ENCODE measurements at regions not wholly inside any gene's neighbourhood (a gene's known extent, or its start where the extent isn't known, plus 50 kb on each side); places are given as distances from the start of the nearest gene placed in this dataset.

DNA sequence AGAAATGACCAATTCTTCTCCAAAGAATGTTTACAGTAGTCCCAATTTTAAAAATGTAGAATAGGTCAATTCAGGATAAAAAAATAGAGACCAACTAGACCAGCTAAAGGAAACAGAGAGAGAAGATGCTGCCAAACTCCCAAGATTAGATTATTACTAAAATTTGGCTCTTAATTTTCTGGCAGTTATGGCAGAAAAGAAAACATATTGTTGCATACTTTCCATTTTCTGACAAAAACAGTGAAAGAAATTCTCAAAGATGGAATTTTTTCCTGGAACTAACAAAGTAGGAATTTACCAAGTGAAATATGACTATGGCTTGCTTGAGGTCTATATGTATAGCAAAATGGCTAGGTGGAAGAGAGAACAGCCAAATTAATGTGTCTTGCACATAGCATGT lies 138.3 kb upstream of the STK17B start:
- TF ChIP-seq, protein P1, sequence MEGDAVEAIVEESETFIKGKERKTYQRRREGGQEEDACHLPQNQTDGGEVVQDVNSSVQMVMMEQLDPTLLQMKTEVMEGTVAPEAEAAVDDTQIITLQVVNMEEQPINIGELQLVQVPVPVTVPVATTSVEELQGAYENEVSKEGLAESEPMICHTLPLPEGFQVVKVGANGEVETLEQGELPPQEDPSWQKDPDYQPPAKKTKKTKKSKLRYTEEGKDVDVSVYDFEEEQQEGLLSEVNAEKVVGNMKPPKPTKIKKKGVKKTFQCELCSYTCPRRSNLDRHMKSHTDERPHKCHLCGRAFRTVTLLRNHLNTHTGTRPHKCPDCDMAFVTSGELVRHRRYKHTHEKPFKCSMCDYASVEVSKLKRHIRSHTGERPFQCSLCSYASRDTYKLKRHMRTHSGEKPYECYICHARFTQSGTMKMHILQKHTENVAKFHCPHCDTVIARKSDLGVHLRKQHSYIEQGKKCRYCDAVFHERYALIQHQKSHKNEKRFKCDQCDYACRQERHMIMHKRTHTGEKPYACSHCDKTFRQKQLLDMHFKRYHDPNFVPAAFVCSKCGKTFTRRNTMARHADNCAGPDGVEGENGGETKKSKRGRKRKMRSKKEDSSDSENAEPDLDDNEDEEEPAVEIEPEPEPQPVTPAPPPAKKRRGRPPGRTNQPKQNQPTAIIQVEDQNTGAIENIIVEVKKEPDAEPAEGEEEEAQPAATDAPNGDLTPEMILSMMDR (conservative IDR thresholded peaks at IDR 0.05) = no peak
- H3K79me2 ChIP-seq (ENCODE audit: insufficient read depth, low read length) = no peaks in the 10 kb centered on the region
- no peak overlapping the region for H3K18ac ChIP-seq (ENCODE audit: insufficient read length, low read depth, low read length)
- no peak for DNase-seq
- H2BK12ac ChIP-seq (ENCODE audit: insufficient read length, low read depth, low read length) = no peak overlapping the region
- no peak overlapping the region for H4K8ac ChIP-seq (replicated peaks; ENCODE audit: insufficient read length, low read depth, low read length)
- no peak overlapping the region for H3K9ac ChIP-seq (ENCODE audit: extremely low read depth, insufficient read length, low read length)
- Mint-ChIP-seq H3K36me3 (ENCODE audit: insufficient read depth in 1 of 3, low read depth in 3 of 3) (no peaks in the 10 kb centered on the region), H3K27me3 (ENCODE audit: low read depth) (no peaks in the 10 kb centered on the region), H3K4me3 (no peak overlapping the region), H3K9me3 (no peaks in the 10 kb centered on the region), H3K27ac (no peak overlapping the region), H3K4me1 (peaks cover 0 to 6% of the 10 kb centered on the region in 2 experiments; a peak in 2 of 4 replicates)
- H3K9me3 ChIP-seq (ENCODE audit: control insufficient read depth, low read depth, low read length) = no peaks in the 10 kb centered on the region
- no peak overlapping the region for H3T11ph ChIP-seq (ENCODE audit: low read length)
- H3K56ac ChIP-seq (ENCODE audit: insufficient read length, low read depth, low read length) = no peak overlapping the region
- H3K23me2 ChIP-seq (ENCODE audit: insufficient read length, low read depth, low read length, poor library complexity, severe bottlenecking) = no peaks in the 10 kb centered on the region
- H2BK120ac ChIP-seq (ENCODE audit: low read depth, low read length, poor library complexity, severe bottlenecking) = no peak overlapping the region
- no peak overlapping the region for H2BK20ac ChIP-seq (ENCODE audit: low read depth, low read length, poor library complexity, severe bottlenecking)
- no peak overlapping the region for H2AK5ac ChIP-seq (ENCODE audit: insufficient read length, low read length)
- H3K79me1 ChIP-seq (ENCODE audit: insufficient read depth, low read depth, low read length, poor library complexity, severe bottlenecking) = no peaks in the 10 kb centered on the region
- no peak overlapping the region for H3K27ac ChIP-seq (ENCODE audit: insufficient read length, low read depth, low read length)
- no peak overlapping the region for H2BK15ac ChIP-seq (ENCODE audit: low read depth, low read length)
- no peaks in the 10 kb centered on the region for H3K27me3 ChIP-seq (ENCODE audit: insufficient read depth, low read length)
- H3K4me2 ChIP-seq (ENCODE audit: insufficient read depth, insufficient read length, low read length) = no peak overlapping the region
- no peak overlapping the region for H2BK5ac ChIP-seq (ENCODE audit: insufficient read length, low read length)
- H2AFZ ChIP-seq (ENCODE audit: low read length) = no peak overlapping the region
- no peak overlapping the region for H3K23ac ChIP-seq (ENCODE audit: insufficient read length, low read depth, low read length)
- H3K4me1 ChIP-seq (ENCODE audit: insufficient read depth, low read length) = no peaks in the 10 kb centered on the region
- no peak overlapping the region for H4K5ac ChIP-seq (ENCODE audit: insufficient read length, low read depth, low read length)
- no peaks in the 10 kb centered on the region for H4K20me1 ChIP-seq (ENCODE audit: control insufficient read depth, insufficient read depth, insufficient read length)
- no peak overlapping the region for H4K91ac ChIP-seq (ENCODE audit: insufficient read length, low read depth, low read length)
- no peak overlapping the region for H3K4ac ChIP-seq (ENCODE audit: low read depth, low read length)
- no peak overlapping the region for H3K14ac ChIP-seq (ENCODE audit: insufficient read depth, low read length)

Measured in H9 (cell line).